ENCODE measurements at regions not wholly inside any gene's neighbourhood (a gene's known extent, or its start where the extent isn't known, plus 50 kb on each side); places are given as distances from the start of the nearest gene placed in this dataset.
"Not testable (repeated sequence)": the region's sequence is repeated elsewhere in the genome, so short reads cannot be mapped to it uniquely, and the experiment has no call there.

DNA sequence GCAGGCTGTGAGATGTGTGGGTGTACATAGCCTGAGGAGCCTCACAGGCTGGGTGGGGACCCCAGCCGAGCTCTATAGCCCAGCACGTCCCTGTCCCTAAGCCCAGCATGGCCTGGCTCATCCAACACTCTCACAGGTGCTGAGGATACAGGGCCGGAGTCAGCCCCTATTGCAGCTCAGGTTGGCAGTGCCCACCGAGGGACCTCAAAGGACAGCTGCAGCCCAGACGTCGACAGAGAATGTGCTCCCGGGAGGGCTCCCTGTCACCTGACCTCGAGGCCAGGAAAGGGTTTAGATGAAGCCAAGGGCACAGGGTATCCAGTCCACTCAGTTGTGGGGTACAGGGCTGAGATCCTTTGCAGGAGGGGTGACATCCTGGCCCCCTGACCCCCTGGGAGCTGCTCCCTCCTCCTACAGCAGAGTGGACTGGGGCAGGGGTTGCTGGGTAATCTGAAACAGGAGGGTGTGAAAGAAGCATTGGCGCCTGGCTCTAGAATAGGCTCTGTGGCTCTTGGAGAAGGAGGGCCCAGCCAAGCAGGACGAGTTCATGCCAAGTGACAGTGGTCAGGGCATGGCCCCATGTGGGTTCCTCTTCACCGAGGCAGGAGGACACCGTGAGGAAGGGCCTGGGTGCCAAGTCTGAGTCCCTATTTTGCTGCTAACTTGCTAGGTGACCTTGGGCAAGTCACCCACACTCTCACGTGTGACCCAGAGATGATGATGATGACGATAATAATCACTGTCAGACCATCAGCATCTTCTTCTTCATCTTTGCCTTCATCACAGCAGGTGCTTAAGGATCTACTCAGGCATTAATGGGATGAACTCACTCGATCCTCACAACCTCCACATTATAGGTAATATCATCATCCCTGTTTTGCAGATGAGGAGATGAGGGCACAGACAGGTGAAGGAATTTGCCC is 68.0 kb downstream of the RMI2 start:
- ChIA-PET POLR2A (no interaction called here), CTCF (no interaction called here)
- Mint-ChIP-seq H3K36me3 (peaks cover 0 to 3% (median 3%) of the 10 kb centered on the region in 3 donors), H3K27ac (no peak overlapping the region), H3K4me1 (no peaks in the 10 kb centered on the region), H3K9me3 (no peaks in the 10 kb centered on the region), H3K4me3 (no peak overlapping the region), H3K27me3 (peaks cover 0 to 4% of the 10 kb centered on the region in 2 donors)
- H3K27me3 ChIP-seq (ENCODE audit: insufficient read depth, low read length, poor library complexity, severe bottlenecking) = no peaks in the 10 kb centered on the region
- H3K4me3 ChIP-seq (ENCODE audit: low read length) = no peak overlapping the region
- no peaks in the 10 kb centered on the region for H3K4me1 ChIP-seq (ENCODE audit: insufficient read depth, low read length)
- no peak for DNase-seq
- no peaks in the 10 kb centered on the region for H3K9me3 ChIP-seq (ENCODE audit: low read length)
- H3K27ac ChIP-seq (ENCODE audit: low read depth, low read length) = no peak overlapping the region
- no peaks in the 10 kb centered on the region for H3K36me3 ChIP-seq (ENCODE audit: insufficient read depth, low read length)

DNA sequence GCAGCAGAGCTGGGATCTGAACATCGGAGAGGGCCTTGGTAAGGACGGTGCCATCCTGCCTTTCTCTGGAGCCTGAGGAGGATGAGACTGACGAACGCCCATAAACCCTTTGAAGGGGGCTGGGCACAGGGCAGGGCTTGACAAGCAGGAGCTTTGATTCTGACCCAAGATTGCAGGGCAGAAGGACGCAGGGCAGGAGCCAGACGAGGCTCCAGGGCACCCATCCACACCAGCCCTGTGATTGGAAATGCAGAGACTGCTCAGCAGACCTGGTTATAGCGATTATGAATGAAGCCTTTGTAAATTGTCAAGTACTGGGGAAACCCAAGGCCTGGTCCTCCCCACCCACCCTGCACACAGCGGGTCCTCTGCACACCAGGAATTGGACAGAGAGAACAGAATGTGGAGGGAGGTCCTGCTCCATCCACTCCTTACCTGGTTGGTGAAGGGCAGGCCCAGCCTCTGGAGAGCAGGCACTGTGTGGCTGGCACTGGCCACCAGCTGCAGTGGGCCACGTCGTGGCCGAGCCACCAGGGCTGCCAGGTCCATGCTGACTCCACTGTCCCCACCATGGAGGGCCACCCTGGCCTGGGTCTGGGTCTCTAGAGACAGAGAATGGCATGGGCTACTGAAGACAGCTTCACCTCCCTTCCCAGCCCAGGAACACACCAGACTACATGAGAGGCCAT is 68.8 kb downstream of the RMI2 start:
- Mint-ChIP-seq H3K4me3 (no peak overlapping the region), H3K27me3 (peaks cover 0 to 2% of the 10 kb centered on the region in 2 donors), H3K4me1 (no peaks in the 10 kb centered on the region), H3K27ac (no peak overlapping the region), H3K9me3 (no peaks in the 10 kb centered on the region), H3K36me3 (peaks cover 0 to 3% (median 3%) of the 10 kb centered on the region in 3 donors)
- Histone ChIP-seq H3K4me3 (ENCODE audit: low read length) (no peak overlapping the region), H3K4me1 (ENCODE audit: insufficient read depth, low read length) (no peaks in the 10 kb centered on the region), H3K36me3 (ENCODE audit: insufficient read depth, low read length) (no peaks in the 10 kb centered on the region), H3K9me3 (ENCODE audit: low read length) (no peaks in the 10 kb centered on the region), H3K27ac (ENCODE audit: low read depth, low read length) (no peak overlapping the region), H3K27me3 (ENCODE audit: insufficient read depth, low read length, poor library complexity, severe bottlenecking) (no peaks in the 10 kb centered on the region)
- DNase-seq = no peak
- ChIA-PET POLR2A (no interaction called here), CTCF (no interaction called here)

DNA sequence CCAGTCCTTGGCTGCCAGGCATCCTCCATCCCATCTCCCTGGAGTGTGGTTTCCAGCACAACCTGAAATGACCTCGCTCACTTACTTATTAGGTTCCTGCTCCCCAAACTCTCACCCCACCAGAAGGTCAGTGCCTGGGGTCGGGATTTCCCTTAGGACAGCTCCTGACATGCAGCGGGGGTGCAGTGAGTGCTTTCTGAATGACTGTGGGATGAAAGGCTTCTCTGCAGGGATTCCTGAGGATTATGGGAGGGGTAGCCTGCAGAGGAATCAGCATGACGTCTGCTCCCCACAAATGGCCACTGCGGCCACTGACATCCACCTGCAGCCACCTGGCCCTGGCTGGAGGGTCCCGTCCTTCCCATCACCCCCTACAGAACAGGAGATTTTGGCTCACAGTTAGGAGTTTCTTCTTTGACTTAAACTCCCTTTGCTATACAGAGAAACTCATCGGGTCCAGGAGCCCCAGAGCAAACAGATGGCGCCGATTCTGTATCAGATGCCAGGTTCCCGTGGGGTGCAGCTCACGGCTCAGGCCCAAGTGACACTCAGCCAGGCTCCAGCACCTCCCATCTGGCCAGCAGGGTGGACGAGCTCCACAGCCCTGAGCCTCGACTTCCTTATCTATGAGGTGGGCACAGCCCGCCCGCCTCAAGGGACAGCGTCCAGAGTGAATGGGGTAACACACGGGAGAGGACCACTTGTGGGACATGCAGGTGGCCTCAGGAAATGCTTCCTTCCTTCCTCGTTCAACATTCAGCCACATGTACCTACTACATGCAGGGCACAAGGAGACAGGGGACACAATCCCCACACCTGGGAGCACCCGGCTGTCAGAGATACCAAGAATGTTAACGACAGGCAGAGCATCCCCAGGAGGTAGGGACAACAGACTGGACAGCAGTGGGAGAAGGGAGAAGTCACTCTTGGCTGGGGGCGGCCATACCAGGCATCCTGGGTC is 69.8 kb downstream of the RMI2 start:
- DNase-seq = no peak
- no peaks in the 10 kb centered on the region for H3K4me1 Mint-ChIP-seq
- peaks cover 0 to 2% (median 0%) of the 10 kb centered on the region in 5 donors for H3K9me3 Mint-ChIP-seq
- H3K27me3 Mint-ChIP-seq = peaks cover 0 to 2% of the 10 kb centered on the region in 2 donors
- Histone ChIP-seq H3K36me3 (ENCODE audit: insufficient read depth, low read length) (no peaks in the 10 kb centered on the region), H3K4me3 (ENCODE audit: low read length) (no peak overlapping the region), H3K27ac (ENCODE audit: low read depth, low read length) (no peak overlapping the region), H3K27me3 (ENCODE audit: insufficient read depth, low read length, poor library complexity, severe bottlenecking) (no peaks in the 10 kb centered on the region), H3K9me3 (ENCODE audit: low read length) (no peaks in the 10 kb centered on the region), H3K4me1 (ENCODE audit: insufficient read depth, low read length) (no peaks in the 10 kb centered on the region)
- POLR2A ChIA-PET = no interaction called here
- no peak overlapping the region for H3K4me3 Mint-ChIP-seq
- H3K36me3 Mint-ChIP-seq = peaks cover 0 to 3% (median 3%) of the 10 kb centered on the region in 3 donors
- CTCF ChIA-PET = no interaction called here
- peak overlapping the region in 1 of 8 donors; percentile 88 for H3K27ac Mint-ChIP-seq

DNA sequence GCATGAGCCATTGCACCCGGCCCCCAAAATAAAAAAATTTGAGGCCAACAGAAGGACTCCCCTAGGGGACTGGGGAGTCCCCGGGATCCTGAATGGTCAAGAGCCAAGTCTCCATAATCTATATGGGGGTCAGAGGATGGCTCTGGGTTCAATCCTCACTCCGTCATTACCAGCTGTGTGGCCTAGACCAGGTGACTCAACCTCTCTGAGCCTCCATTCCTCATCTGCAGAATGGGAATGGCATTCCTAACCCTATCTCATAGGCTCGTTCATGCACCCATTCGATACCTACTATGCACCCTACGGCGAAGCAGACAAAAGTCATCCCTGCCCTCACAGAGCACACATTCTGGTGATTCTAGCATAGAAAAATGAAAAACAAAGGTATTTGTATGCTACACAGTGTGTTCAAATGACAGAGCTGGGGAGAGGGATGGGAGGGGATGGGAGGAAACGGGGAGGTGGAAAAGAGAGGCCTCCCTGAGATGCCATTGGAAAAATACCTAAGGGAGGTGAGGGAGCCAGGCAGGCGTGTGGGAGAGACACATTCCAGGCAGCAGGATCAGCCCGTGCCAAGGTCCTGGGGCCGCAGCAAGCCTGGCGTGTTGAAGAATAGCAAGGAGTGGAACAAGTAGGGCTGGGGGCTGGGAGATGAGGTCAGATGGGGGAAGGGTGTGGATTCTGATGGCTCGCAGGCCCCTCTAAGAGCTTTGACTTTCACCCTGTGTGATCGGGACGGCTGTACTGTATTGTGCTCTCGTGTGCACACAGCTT is 71.2 kb downstream of the RMI2 start:
- Histone ChIP-seq H3K27me3 (ENCODE audit: insufficient read depth, low read length, poor library complexity, severe bottlenecking) (no peaks in the 10 kb centered on the region), H3K36me3 (ENCODE audit: insufficient read depth, low read length) (no peaks in the 10 kb centered on the region), H3K27ac (ENCODE audit: low read depth, low read length) (no peak overlapping the region), H3K4me3 (ENCODE audit: low read length) (no peak overlapping the region), H3K9me3 (ENCODE audit: low read length) (no peaks in the 10 kb centered on the region), H3K4me1 (ENCODE audit: insufficient read depth, low read length) (no peaks in the 10 kb centered on the region)
- no peak for DNase-seq
- H3K9me3 Mint-ChIP-seq = peaks cover 0 to 2% (median 0%) of the 10 kb centered on the region in 5 donors
- H3K27me3 Mint-ChIP-seq = peaks cover 0 to 2% of the 10 kb centered on the region in 2 donors
- ChIA-PET CTCF (interaction anchor here (1.4 to 1.7 kb wide), 2 partner anchors 8 to 10 kb away, joined by 4 read pairs; no protein-coding TSS in a partner anchor), POLR2A (no interaction called here)
- H3K4me3 Mint-ChIP-seq = no peak overlapping the region
- H3K27ac Mint-ChIP-seq = no peak overlapping the region
- peaks cover 0 to 3% (median 3%) of the 10 kb centered on the region in 3 donors for H3K36me3 Mint-ChIP-seq
- H3K4me1 Mint-ChIP-seq = no peaks in the 10 kb centered on the region

DNA sequence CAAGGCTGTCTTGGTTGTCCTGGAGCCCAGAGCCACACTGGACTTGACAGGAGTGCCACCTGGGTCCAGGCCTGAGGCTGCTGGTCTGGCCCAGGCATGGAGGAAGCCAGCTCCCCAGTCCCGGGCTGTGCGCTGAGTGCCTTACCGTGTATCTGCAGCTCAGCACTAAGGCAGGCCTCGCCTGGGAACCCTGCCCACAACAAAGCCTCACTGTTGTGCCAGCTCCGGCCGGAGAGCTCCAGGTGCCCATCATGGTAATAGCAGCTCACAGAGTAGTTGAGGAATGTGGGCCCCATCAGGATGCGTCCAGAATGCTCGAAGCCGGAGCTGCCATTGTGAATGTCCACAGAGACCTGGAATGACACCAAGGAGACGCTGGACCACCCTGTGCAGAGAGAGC is 72.2 kb downstream of the RMI2 start:
- no peak overlapping the region for H3K4me3 ChIP-seq (ENCODE audit: low read length)
- DNase-seq = no peak
- CTCF ChIA-PET = interaction anchor here (1.4 to 1.7 kb wide), 2 partner anchors 9 to 11 kb away, joined by 4 read pairs; no protein-coding TSS in a partner anchor

DNA sequence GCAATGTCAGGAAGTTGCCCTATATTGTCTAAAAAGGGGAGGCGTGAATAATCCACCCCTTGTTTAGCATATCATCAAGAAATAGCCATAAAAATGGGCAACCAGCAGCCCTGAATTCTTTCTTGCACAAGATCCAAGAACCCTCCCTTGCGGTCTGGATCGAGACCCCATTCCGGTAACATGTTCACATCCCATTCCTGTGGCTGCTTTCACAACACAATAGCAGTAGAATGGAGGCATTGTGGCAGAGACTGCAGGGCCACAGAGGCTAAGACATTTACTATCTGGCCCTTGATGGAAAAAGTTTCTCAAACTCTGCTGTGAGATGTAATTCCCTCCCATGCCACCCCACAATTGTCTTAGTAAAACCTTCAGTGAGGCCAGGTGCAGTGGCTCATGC is 73.2 kb downstream of the RMI2 start:
- H3K27ac Mint-ChIP-seq = no peak overlapping the region
- H3K4me1 Mint-ChIP-seq = no peaks in the 10 kb centered on the region
- peaks cover 0 to 3% (median 3%) of the 10 kb centered on the region in 3 donors for H3K36me3 Mint-ChIP-seq
- H3K9me3 Mint-ChIP-seq = peaks cover 0 to 2% (median 0%) of the 10 kb centered on the region in 5 donors
- Histone ChIP-seq H3K27ac (ENCODE audit: low read depth, low read length) (no peak overlapping the region), H3K9me3 (ENCODE audit: low read length) (no peaks in the 10 kb centered on the region), H3K36me3 (ENCODE audit: insufficient read depth, low read length) (no peaks in the 10 kb centered on the region), H3K4me3 (ENCODE audit: low read length) (no peak overlapping the region), H3K27me3 (ENCODE audit: insufficient read depth, low read length, poor library complexity, severe bottlenecking) (no peaks in the 10 kb centered on the region), H3K4me1 (ENCODE audit: insufficient read depth, low read length) (no peaks in the 10 kb centered on the region)
- ChIA-PET POLR2A (no interaction called here), CTCF (no interaction called here)
- peaks cover 0 to 2% of the 10 kb centered on the region in 2 donors for H3K27me3 Mint-ChIP-seq
- no peak for DNase-seq
- H3K4me3 Mint-ChIP-seq = no peak overlapping the region

More for the DNA sequence above, 72.2 kb downstream of the RMI2 start:
- no peak overlapping the region for H3K27ac Mint-ChIP-seq
- no peaks in the 10 kb centered on the region for H3K4me1 ChIP-seq (ENCODE audit: insufficient read depth, low read length)
- POLR2A ChIA-PET = no interaction called here
- no peaks in the 10 kb centered on the region for H3K27me3 ChIP-seq (ENCODE audit: insufficient read depth, low read length, poor library complexity, severe bottlenecking)
- no peaks in the 10 kb centered on the region for H3K9me3 ChIP-seq (ENCODE audit: low read length)
- H3K9me3 Mint-ChIP-seq = peaks cover 0 to 2% (median 0%) of the 10 kb centered on the region in 5 donors
- H3K4me3 Mint-ChIP-seq = no peak overlapping the region
- no peak overlapping the region for H3K27ac ChIP-seq (ENCODE audit: low read depth, low read length)
- peaks cover 0 to 3% (median 3%) of the 10 kb centered on the region in 3 donors for H3K36me3 Mint-ChIP-seq
- no peaks in the 10 kb centered on the region for H3K36me3 ChIP-seq (ENCODE audit: insufficient read depth, low read length)
- no peaks in the 10 kb centered on the region for H3K4me1 Mint-ChIP-seq
- peaks cover 0 to 2% of the 10 kb centered on the region in 2 donors for H3K27me3 Mint-ChIP-seq

DNA sequence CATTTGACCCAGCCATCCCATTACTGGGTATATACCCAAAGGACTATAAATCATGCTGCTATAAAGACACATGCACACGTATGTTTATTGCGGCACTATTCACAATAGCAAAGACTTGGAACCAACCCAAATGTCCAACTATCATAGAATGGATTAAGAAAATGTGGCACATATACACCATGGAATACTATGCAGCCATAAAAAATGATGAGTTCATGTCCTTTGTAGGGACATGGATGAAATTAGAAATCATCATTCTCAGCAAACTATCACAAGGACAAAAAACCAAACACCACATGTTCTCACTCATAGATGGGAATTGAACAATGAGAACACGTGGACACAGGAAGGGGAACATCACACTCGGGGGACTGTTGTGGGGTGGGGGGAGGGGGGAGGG is 74.8 kb downstream of the RMI2 start:
- DNase-seq; H3K4me1 ChIP-seq (ENCODE audit: insufficient read depth, low read length); H3K27ac Mint-ChIP-seq; H3K36me3 ChIP-seq (ENCODE audit: insufficient read depth, low read length); H3K27me3 Mint-ChIP-seq; H3K36me3 Mint-ChIP-seq; H3K27me3 ChIP-seq (ENCODE audit: insufficient read depth, low read length, poor library complexity, severe bottlenecking); H3K4me3 ChIP-seq (ENCODE audit: low read length); H3K9me3 Mint-ChIP-seq; H3K27ac ChIP-seq (ENCODE audit: low read depth, low read length); CTCF ChIA-PET; POLR2A ChIA-PET; H3K4me3 Mint-ChIP-seq; H3K4me1 Mint-ChIP-seq; H3K9me3 ChIP-seq (ENCODE audit: low read length): not testable (repeated sequence)
